NCI-H146 (cell line): ENCODE measurements at regions not wholly inside any gene's neighbourhood (a gene's known extent, or its start where the extent isn't known, plus 50 kb on each side); places are given as distances from the start of the nearest gene placed in this dataset.
"Not testable (repeated sequence)": the region's sequence is repeated elsewhere in the genome, so short reads cannot be mapped to it uniquely, and the experiment has no call there.

Experiments
- DNase-seq: peaks from one replicate; lab custom pipeline; 2025; lab: John Stamatoyannopoulos, UW

GRCh38 chr11:129729216-129729615 lies 86.4 kb upstream of the TMEM45B start:
- no peak for DNase-seq

- no peak for DNase-seq
These were observed 85.8 kb upstream of the TMEM45B start for GRCh38 chr11:129729823-129730222.

GRCh38 chr11:129731316-129731715 lies 84.3 kb upstream of the TMEM45B start:
- DNase-seq: no peak

- no peak for DNase-seq
These were observed 82.7 kb upstream of the TMEM45B start for GRCh38 chr11:129732941-129733340.

- DNase-seq: no peak
These were observed 82.3 kb upstream of the TMEM45B start for GRCh38 chr11:129733384-129733783.

- no peak for DNase-seq
These were observed 81.7 kb upstream of the TMEM45B start for GRCh38 chr11:129733981-129734380.

- DNase-seq: no peak
These were observed 81.0 kb upstream of the TMEM45B start for GRCh38 chr11:129734654-129735053.

GRCh38 chr11:129737831-129738230 lies 77.8 kb upstream of the TMEM45B start:
- no peak for DNase-seq

GRCh38 chr11:129738242-129738641 lies 77.4 kb upstream of the TMEM45B start:
- DNase-seq: no peak

- DNase-seq: no peak
These were observed 76.3 kb upstream of the TMEM45B start for GRCh38 chr11:129739339-129739738.

GRCh38 chr11:129740125-129740719 lies 75.4 kb upstream of the TMEM45B start:
- no peak for DNase-seq

- DNase-seq: no peak
These were observed 72.4 kb upstream of the TMEM45B start for GRCh38 chr11:129743112-129743815.

GRCh38 chr11:129747071-129747470 lies 68.6 kb upstream of the TMEM45B start:
- DNase-seq: no peak

- DNase-seq: no peak
These were observed 66.5 kb upstream of the TMEM45B start for GRCh38 chr11:129749141-129749540.

- peak; percentile 71 for DNase-seq
These were observed 65.0 kb upstream of the TMEM45B start for GRCh38 chr11:129750343-129751292.

GRCh38 chr11:129751511-129751910 lies 64.1 kb upstream of the TMEM45B start:
- DNase-seq: no peak

- DNase-seq: not testable (repeated sequence)
These were observed 52.1 kb upstream of the TMEM45B start for GRCh38 chr11:129763569-129763968.

GRCh38 chr11:129764204-129764603 lies 51.4 kb upstream of the TMEM45B start:
- DNase-seq: not testable (repeated sequence)
